ENCODE measurements at regions not wholly inside any gene's neighbourhood (a gene's known extent, or its start where the extent isn't known, plus 50 kb on each side); places are given as distances from the start of the nearest gene placed in this dataset.

GRCh38 chr12:58988643-58989344, 68.5 kb upstream of the LRIG3 start:
- H3K4me3 ChIP-seq: no peak overlapping the region
- no peak overlapping the region for H3K27ac ChIP-seq
- no peak for DNase-seq (ENCODE audit: low spot score)
- TF ChIP-seq, protein P1, sequence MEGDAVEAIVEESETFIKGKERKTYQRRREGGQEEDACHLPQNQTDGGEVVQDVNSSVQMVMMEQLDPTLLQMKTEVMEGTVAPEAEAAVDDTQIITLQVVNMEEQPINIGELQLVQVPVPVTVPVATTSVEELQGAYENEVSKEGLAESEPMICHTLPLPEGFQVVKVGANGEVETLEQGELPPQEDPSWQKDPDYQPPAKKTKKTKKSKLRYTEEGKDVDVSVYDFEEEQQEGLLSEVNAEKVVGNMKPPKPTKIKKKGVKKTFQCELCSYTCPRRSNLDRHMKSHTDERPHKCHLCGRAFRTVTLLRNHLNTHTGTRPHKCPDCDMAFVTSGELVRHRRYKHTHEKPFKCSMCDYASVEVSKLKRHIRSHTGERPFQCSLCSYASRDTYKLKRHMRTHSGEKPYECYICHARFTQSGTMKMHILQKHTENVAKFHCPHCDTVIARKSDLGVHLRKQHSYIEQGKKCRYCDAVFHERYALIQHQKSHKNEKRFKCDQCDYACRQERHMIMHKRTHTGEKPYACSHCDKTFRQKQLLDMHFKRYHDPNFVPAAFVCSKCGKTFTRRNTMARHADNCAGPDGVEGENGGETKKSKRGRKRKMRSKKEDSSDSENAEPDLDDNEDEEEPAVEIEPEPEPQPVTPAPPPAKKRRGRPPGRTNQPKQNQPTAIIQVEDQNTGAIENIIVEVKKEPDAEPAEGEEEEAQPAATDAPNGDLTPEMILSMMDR (IDR thresholded peaks at IDR 0.05): no peak

GRCh38 chr12:58981961-58982360, 61.7 kb upstream of the LRIG3 start:
- H3K4me3 ChIP-seq: no peak overlapping the region
- no peak overlapping the region for H3K27ac ChIP-seq
- DNase-seq (ENCODE audit: low spot score): no peak
- TF ChIP-seq, protein P1 (IDR thresholded peaks at IDR 0.05): no peak

DNA sequence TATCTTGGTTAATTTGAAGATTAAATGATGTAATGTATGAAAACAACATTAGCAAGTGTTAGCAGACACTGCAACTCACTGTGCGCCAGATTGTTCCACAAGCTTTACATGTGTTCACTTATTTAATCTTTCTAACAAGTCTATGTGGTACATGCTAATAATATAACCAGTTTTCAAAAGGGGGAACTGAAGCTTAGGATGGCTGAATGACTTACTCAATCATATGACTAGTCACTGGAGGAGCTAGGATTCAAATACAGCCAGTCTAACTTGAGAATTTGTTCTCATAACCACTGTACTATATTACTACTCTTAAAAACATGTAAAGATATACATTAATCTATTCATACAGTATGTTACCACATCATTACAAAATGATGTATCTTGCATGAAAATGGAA, 60.5 kb upstream of the LRIG3 start:
- TF ChIP-seq, protein P1 (IDR thresholded peaks at IDR 0.05): no peak
- Histone ChIP-seq H3K27ac (no peak overlapping the region), H3K4me3 (no peak overlapping the region)
- DNase-seq (ENCODE audit: low spot score): no peak

DNA sequence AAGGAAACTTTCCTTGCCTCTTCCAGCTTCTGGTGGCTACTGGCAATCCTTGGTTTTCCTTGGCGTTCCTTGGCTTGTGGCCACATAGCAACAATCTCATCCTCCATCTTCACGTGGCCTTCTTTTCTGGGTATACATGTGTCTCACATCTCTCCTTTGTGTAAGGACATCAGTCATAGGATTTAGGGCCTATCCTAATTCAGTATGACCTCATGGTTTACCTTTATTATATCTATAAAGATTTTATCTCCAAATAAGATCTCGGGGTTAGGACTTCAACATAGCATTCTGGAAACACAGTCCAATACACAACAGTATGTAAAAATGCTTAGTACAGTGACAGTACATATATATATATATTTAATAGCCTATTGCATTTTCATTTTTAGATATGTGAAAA, 58.4 kb upstream of the LRIG3 start:
- Histone ChIP-seq H3K27ac (no peak overlapping the region), H3K4me3 (no peak overlapping the region)
- no peak for DNase-seq (ENCODE audit: low spot score)
- TF ChIP-seq, protein P1 (IDR thresholded peaks at IDR 0.05): no peak

- Histone ChIP-seq H3K27ac (no peak overlapping the region), H3K4me3 (no peak overlapping the region)
- TF ChIP-seq, protein P1 (IDR thresholded peaks at IDR 0.05): no peak
- DNase-seq (ENCODE audit: low spot score): no peak
Measured at GRCh38 chr12:58977476-58977875, 57.2 kb upstream of the LRIG3 start.

- TF ChIP-seq, protein P1 (IDR thresholded peaks at IDR 0.05): no peak
- no peak overlapping the region for H3K4me3 ChIP-seq
- DNase-seq (ENCODE audit: low spot score): no peak
- H3K27ac ChIP-seq: no peak overlapping the region
Measured at GRCh38 chr12:58976146-58976545, 55.8 kb upstream of the LRIG3 start.

Measured in coronary artery (tissue), 2 donors.